GM19043 (cell line): ENCODE measurements at regions not wholly inside any gene's neighbourhood (a gene's known extent, or its start where the extent isn't known, plus 50 kb on each side); places are given as distances from the start of the nearest gene placed in this dataset.
"Not testable (repeated sequence)": the region's sequence is repeated elsewhere in the genome, so short reads cannot be mapped to it uniquely, and the experiment has no call there.

ENCODE experiments used
- ATAC-seq: cut with Tn5 transposase; IDR thresholded peaks from one replicate; pipeline ENCODE4 v1.9.1; 2021; ENCODE audit warnings: low read depth; ENCODE audit not compliant: unreplicated experiment

DNA sequence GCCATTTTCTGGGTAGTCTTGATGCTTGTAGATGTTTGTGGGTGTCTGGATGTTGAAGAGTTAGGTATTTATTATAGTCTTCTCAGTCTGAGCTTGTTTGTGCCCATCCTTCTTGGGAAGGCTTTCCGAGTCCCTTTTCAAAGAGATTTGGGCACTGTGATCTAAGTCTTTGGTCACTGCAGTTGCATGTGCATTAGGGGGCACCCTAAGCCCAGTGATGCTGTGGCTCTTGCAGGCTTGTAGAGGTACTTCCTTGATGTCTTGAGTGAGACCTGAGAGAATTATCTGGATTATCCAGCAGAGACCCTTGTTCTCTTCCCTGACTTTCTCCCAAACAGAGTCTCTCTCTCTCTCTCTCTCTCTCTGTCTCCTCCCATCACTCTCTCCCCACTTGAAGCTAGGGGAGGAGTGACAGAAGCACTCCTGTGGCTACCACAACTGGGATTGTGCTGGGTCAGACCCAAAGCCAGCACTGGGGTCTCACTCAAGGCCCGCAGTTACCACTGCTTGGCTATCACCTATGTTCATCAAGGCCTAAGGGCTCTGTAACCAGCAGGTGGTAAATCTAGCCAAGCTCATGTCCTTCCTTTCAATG is 68.5 kb downstream of the TMCO5A start:
- ATAC-seq: no peak

DNA sequence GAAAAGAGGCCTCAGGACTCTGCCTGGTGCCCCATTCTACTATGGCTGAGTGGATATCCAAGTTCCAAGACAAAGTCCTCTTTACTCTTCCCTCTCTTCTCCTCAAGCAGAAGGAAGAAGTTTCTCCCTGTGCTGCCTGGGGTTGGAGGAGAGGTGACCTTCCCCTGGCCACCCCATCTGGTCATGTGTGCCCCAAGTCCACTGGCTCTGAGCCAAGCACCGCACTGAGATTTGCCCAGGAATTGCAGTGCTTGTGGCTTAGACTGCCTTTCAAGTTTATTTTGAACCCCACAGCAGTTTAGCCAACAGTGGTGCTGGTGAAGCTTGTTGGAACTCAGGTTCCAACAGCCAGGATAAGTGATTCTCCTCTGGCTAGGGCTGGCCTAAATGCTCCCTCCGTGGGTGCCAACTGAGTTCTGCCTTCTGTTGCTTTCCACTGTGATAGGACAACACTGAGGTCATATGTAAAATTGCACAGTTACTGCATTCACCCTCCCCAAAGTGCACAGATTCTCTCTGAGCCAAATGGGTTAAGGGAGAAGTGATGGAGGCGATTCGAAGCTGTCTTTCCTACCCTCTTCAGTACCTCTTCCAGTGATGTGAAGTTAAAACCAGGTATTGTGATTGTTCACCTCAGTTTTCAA is 69.9 kb downstream of the TMCO5A start:
- ATAC-seq: no peak

DNA sequence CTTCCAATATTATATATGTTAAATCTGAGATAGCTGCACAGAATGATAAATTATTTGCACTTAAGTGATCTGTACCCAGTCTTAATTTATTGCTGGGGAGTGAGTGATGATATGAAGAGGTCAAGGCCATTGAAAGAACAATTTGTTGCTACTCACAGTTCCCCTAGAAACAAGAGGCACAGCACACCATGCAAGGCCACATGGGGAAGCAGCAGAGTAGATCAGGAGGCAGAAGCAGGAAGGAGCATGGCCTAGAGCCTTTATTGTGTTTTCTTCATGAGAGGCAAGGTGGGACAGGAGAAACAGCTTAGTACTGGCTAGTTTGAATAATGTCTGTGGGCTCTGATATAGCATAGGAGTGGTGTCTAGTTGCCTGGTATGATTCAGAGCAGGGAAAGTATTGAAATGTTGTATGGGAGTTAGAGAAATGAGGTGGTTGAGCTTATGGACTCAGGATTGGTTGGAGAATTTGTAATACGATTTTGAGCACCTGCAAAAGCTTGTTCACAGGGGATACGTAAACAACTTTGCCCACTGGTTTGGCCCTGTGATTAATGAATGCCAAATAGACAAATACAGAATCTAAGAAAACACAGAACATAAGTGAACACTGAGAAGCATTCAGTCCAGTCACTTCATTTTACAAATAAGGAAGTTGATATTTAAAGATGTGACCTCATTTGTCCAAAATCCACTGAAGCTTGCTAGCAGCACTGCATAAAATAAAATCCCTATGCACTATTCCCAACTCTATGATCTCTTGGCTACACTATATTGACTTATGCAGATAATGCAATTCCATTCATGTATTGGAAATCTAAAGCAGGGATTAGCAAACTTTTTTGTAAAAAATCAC is 71.7 kb downstream of the TMCO5A start:
- no peak for ATAC-seq

GRCh38 chr15:38010395-38010794 is 76.0 kb downstream of the TMCO5A start:
- ATAC-seq: no peak

DNA sequence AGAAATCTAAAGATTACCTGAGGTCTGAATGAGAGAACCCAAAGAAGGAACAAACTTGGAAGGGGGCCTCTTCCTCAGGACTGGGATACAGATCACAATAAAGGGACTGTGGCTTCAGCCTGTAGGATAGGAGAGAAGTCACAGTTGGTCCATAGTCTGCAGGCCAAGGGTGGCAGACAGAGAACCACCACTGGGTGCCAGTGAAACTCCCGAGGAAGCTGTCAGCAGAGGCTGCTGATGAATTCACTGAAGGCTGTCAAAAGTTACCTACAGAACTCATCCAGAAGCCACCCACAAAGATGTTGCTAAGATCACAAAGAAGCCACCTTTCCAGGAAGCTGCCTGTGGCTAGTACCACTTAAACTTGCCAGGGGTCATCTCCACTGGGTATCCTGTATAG is 78.5 kb downstream of the TMCO5A start:
- ATAC-seq: no peak

GRCh38 chr15:38017721-38018120 is 83.3 kb downstream of the TMCO5A start:
- ATAC-seq: no peak

DNA sequence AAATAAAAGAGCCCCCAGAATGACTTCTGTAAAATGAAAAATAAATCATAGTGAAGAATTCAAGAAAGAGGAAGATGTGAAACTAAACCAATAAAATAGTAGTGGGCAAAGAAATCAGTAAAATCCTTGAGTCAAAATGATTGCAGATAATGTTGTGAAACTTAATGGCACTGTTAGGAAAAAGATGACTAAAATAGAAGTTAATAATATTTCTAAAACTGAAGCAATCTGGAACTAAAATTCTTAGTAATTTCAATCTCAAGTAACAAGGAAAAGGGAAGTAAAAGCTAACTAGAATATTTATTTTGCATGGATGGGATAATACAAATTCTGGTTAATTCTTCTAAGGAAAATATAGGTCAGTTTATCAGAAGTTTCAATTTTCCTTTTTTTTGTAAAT is 84.6 kb downstream of the TMCO5A start:
- no peak for ATAC-seq

DNA sequence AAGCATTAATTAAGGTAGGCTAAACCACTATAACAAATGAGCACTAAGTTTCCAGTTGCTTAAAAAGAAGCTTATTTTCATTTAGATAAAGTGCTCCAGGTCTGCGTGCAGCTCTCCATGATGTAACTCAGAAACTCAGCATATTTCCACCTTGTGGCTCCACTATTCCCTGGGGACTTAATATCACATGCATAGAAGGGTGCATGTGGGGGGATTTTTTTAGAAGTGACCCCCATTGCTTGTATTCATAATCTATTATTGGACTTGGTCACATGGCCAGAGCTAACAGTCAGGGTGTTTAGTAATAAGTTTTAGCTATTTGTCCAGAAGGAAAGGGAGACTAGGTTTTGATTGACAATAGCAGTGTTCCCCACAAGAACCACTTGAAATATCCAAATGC is 86.8 kb downstream of the TMCO5A start:
- ATAC-seq: peak; percentile 55

GRCh38 chr15:38024293-38025091 is 90.1 kb downstream of the TMCO5A start:
- ATAC-seq: no peak

DNA sequence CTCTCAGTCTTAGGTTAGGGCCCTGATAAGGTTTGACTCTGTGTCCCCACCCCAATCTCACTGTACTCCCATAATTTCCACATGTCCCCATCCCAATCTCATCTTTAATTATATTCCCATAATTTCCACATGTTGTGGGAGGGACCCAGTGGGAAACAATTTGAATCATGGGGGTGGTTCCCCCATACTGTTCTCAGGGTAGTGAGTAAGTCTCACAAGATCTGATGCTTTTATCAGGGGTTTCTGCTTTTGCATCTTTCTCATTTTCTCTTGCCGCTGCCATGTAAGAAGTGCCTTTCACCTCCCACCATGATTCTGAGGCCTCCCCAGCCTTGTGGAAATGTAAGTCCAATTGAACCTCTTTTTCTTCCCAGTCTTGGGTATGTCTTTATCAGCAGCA is 91.2 kb downstream of the TMCO5A start:
- not testable (repeated sequence) for ATAC-seq

DNA sequence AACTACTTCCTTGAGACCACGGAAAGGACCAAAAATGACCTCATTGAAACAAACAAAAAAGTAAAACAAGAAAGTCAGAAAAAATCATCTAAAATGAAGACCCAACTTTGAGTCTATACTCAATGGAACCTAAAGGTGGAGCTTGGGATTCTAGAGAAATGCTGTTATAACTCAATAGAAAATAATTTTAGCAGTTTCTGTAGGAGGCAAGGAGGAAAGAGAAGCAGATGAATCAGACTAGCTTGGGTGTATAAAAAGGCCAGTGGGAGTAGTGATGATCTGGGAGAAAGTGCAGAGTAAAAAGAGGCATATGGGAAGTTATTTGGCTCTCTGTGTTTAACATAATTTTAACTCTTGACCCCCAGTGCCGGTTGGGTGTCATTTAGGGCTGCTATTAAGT is 94.4 kb downstream of the TMCO5A start:
- ATAC-seq: no peak

DNA sequence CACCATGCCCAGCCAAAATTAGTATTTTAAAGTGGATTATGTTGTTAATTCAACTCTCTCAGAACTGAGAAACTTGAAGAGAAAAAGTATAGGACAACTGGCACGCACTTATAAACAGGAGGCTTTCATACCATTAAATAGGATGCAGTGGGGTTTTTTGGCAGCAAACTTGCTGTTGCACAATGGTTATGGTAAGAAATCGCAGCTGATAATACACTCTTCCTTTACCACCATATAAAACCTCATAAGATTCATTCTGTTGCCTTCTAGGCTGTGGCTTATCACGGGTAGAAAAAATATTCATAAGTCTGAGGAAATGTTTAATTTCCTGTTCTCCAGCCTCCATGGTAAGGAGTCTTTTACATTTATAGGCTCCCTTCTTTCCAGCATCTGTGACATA is 95.3 kb downstream of the TMCO5A start:
- no peak for ATAC-seq

GRCh38 chr15:38030609-38031008 is 96.2 kb downstream of the TMCO5A start:
- no peak for ATAC-seq

GRCh38 chr15:38035701-38036100 is 101.3 kb downstream of the TMCO5A start:
- no peak for ATAC-seq

DNA sequence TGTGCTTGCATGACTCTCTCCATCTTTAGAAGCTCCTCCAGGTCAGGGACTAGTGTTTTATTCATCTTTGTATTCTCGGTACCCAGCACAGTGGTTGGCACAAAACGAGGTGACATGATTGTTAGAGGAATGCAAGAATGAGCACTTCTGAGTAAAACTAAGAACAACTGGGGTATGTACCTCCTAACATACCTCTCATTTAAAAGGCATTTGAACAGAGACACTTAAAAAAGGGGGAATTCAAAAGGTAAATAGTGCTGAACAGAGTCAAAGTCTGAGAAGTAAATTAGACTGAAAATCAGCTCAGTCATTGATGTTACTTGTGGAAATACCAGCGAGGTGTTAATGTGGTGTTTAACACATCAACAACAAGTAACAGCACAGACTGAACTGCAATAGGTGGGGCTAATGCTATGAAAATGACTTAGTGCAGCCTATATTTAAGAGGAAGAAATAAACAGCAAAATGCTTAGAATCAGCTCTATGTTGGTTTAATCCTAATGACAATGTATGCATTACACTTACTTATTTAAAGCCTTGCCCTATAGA is 102.4 kb downstream of the TMCO5A start:
- no peak for ATAC-seq

DNA sequence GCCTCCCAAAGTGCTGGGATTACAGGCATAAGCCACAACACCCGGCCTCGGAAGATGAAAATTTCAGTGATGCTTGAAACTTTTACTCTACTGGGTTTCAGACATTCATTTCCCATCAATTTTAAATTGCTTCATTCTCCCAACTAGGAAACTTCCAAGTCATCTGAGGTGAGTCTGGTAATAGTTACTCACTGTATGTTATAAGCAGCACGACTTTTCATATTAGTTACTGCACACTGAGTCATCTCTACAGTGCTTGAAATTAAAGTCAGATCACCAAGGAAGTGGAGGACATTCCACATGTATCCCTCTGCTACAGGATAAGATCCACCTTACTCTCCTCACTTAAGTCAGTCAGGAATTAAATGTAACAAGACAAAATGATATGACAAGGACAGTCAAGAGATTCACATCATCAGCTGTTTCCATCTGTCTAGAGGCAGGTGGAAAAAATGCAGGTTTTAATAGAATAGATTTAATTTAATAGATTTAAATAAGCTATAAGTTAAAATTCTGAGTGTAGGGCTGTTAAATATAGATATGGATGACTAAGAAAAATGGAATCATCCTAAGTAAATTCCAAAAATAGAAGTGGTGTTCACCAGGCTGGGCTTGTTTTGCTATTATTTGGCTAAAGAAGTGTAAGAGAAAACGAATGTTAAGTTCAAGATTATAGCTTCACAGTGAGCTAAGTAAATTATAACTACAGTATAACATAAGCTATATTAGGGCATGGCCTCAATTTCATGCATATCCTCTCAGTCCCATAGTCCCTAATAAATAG is 104.4 kb downstream of the TMCO5A start:
- ATAC-seq: no peak

- ATAC-seq: no peak
These were observed 106.2 kb downstream of the TMCO5A start for GRCh38 chr15:38040615-38041014.

GRCh38 chr15:38041576-38041975 is 107.1 kb downstream of the TMCO5A start:
- ATAC-seq: no peak

GRCh38 chr15:38042211-38042610 is 107.8 kb downstream of the TMCO5A start:
- ATAC-seq: no peak
